Body of pancreas (tissue), 4 donors: ENCODE measurements at regions not wholly inside any gene's neighbourhood (a gene's known extent, or its start where the extent isn't known, plus 50 kb on each side); places are given as distances from the start of the nearest gene placed in this dataset.

ENCODE experiments used
- ATAC-seq: fragments of 150-250 bp; one replicate; pipeline ENCODE4 v1.9.1; 2016
- DNase-seq, 4 donors: peaks; one replicate each; pipeline ENCODE4 v3.0.0-alpha.2; 2019
- H3K27ac ChIP-seq, 4 donors: fragments of 200-600 bp; sonication (generic); 1 replicate in 3 of 4; 2 replicates in 1 of 4; pipeline versions ENCODE4 v1.5.1 to v1.6.1; 2016 to 2019; ENCODE audit warnings: mild to moderate bottlenecking in 1 of 4, mixed read lengths in 1 of 4, moderate library complexity in 1 of 4
- H3K27me3 ChIP-seq, 2 donors: fragments of 200-600 bp; sonication (generic); one replicate each; pipeline ENCODE4 v1.6.0; 2016; ENCODE audit warnings: mild to moderate bottlenecking in 1 of 2
- H3K36me3 ChIP-seq, 2 donors: fragments of 200-600 bp; sonication (generic); replicated peaks in 1 of 2; 2 replicates each; pipeline ENCODE4 v1.5.1; 2016; ENCODE audit warnings: low read depth in 2 of 2; ENCODE audit not compliant: insufficient read depth in 1 of 2
- H3K4me1 ChIP-seq: fragments of 200-600 bp; sonication (generic); one replicate; pipeline ENCODE4 v1.6.0; 2016
- H3K4me3 ChIP-seq, 2 donors: fragments of 200-600 bp; sonication (generic); 1 replicate in 1 of 2; 2 replicates in 1 of 2; pipeline ENCODE4 v1.5.1; 2016 to 2019
- H3K9me3 ChIP-seq, 3 donors: fragments of 200-600 bp; sonication (generic); 1 replicate in 2 of 3; 2 replicates in 1 of 3; pipeline ENCODE4 v1.5.1; 2016
- POLR2A ChIP-seq, 3 donors: fragments of 450-650 bp; IDR thresholded peaks; one replicate each; pipeline ENCODE4 v1.6.1; 2016; ENCODE audit warnings: antibody characterized with exemption in 3 of 3, mild to moderate bottlenecking in 2 of 3
- WGBS, 2 donors: methylation state at CpG; one replicate each; pipeline ENCODE4 v1.1.5; 2017; 5-methylcytosine and 5-hydroxymethylcytosine counted together
- intact Hi-C: fragments of 100-400 bp; cut with DNase I; formaldehyde crosslinking; loops from one replicate; pipeline ENCODE4 v1.15.1; 2023
- TF ChIP-seq, protein P1 (sequence below), 7 experiments: fragments of 450-650 bp in 4 of 7; fragments of 200-600 bp in 3 of 7; sonication (generic) in 3 of 7; IDR thresholded peaks; one replicate each; pipeline ENCODE4 v1.5.1; 2016 to 2019; ENCODE audit warnings: antibody characterized with exemption in 7 of 7

DNA sequence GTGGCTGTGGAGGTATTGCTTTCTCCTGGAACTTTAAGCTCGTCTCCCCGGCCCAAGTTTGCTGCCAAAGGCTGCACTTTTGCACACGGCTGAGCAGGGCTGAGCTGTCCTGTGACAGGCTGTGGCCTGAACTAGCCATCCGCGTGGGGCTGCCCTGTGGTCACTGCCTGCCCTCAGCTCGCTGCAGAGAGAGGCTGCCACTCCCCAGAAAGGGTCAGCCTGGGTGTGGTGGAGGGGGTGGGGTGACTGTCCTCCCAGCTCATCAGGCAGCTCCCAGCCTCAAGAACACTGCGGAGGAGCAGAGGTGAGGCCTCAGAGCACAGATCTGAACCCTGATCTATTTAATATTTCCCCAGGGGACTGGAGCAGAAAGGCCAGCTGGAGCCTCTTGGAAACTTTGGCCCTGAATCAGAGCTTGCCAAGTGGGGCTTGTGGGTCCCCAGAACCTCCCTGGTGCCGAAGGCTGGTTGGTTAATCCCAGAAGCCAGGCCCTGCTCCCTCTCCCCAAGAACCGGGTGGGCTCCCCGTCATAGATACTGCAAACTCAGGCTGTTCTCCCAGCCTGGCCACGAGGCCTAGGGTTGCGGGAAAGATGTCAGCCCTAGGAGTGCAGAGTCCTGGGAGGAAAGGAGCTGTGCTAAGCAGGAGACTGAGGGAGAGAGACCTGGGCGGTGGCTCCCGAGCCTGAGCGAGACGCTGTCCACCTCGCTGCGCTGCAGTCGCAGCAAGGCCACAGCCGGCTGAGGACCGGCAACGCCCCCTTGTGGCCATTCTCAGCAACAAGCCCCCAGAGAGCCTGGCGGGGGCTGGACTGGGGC is 125.1 kb upstream of the IPO9 start:
- intact Hi-C loops: loop anchor here (2.0 kb wide), 1 partner anchor 143 kb away; no protein-coding TSS in a partner anchor
- H3K27me3 ChIP-seq: no peaks in the 10 kb centered on the region
- DNase-seq: peak; percentile 82 to 86 (median 86)
- 25 to 34% methylated on average over 12 to 21 of the region's 23 CpGs for WGBS, 2 donors
- TF ChIP-seq, protein P1, sequence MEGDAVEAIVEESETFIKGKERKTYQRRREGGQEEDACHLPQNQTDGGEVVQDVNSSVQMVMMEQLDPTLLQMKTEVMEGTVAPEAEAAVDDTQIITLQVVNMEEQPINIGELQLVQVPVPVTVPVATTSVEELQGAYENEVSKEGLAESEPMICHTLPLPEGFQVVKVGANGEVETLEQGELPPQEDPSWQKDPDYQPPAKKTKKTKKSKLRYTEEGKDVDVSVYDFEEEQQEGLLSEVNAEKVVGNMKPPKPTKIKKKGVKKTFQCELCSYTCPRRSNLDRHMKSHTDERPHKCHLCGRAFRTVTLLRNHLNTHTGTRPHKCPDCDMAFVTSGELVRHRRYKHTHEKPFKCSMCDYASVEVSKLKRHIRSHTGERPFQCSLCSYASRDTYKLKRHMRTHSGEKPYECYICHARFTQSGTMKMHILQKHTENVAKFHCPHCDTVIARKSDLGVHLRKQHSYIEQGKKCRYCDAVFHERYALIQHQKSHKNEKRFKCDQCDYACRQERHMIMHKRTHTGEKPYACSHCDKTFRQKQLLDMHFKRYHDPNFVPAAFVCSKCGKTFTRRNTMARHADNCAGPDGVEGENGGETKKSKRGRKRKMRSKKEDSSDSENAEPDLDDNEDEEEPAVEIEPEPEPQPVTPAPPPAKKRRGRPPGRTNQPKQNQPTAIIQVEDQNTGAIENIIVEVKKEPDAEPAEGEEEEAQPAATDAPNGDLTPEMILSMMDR (IDR thresholded peaks at IDR 0.05): peak; percentile 89 to 97 (median 95)
- TF ChIP-seq POLR2A (IDR thresholded peaks at IDR 0.05): no peak
- H3K36me3 ChIP-seq: no peaks in the 10 kb centered on the region
- peak overlapping the region in 3 of 4 donors; percentile 4 to 27 (median 15) for H3K27ac ChIP-seq
- peaks cover 13% of the 10 kb centered on the region for H3K4me1 ChIP-seq
- H3K9me3 ChIP-seq: no peaks in the 10 kb centered on the region
- no peak overlapping the region for H3K4me3 ChIP-seq
- peak; percentile 90 for ATAC-seq

DNA sequence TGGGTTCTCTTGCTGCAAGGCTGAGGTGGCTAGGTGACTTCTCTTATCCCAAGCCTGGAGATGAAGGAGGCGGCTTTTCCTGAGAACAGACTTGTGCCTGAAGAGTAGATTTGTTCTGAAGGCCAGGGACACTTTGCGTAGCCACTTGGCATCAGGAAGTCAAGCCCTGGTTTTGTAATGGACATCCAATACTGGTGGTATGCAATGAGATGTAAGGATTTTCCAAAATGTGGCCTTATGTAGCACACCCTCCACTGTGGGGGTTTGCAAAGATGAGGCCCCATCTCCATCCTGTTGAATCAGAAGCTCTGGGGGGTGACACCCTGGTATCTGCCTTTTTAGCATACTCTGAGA is 124.5 kb upstream of the IPO9 start:
- H3K27ac ChIP-seq: no peak overlapping the region
- H3K36me3 ChIP-seq: no peaks in the 10 kb centered on the region
- ATAC-seq (no peak), DNase-seq (no peak)
- H3K4me3 ChIP-seq: no peak overlapping the region
- TF ChIP-seq, protein P1 (IDR thresholded peaks at IDR 0.05): no peak
- TF ChIP-seq POLR2A (IDR thresholded peaks at IDR 0.05): no peak
- H3K27me3 ChIP-seq: no peaks in the 10 kb centered on the region
- peaks cover 13% of the 10 kb centered on the region for H3K4me1 ChIP-seq
- intact Hi-C loops: loop anchor here (2.0 kb wide), 1 partner anchor 144 kb away; no protein-coding TSS in a partner anchor
- WGBS, 2 donors: 38 to 50% methylated on average over 2 of the region's 2 CpGs
- H3K9me3 ChIP-seq: no peaks in the 10 kb centered on the region

DNA sequence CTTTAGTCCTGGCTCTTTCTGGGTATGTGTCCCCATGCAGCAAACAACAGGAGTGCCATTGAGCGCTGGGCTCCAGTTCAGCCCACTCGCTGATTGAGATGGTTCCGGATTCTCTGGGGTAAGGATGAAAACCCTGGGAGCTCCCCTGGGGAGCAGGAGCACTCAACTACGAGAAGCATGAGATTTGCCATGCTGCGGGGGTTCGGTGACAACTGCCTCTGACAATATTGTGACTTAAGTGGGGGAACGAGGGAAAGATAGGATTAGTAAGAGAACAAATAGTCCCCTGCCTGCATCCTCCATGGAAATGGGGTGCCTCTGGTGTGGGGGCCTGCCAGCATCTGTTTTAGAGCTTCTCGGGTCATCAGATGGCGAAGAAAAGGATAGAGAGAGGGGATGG is 123.6 kb upstream of the IPO9 start:
- Histone ChIP-seq H3K4me3 (no peak overlapping the region), H3K9me3 (no peaks in the 10 kb centered on the region), H3K36me3 (no peaks in the 10 kb centered on the region), H3K4me1 (peaks cover 13% of the 10 kb centered on the region), H3K27me3 (no peaks in the 10 kb centered on the region), H3K27ac (no peak overlapping the region)
- ATAC-seq (no peak), DNase-seq (no peak)
- TF ChIP-seq, protein P1 (IDR thresholded peaks at IDR 0.05): no peak
- intact Hi-C loops: loop anchor here (2.0 kb wide), 1 partner anchor 145 kb away; no protein-coding TSS in a partner anchor
- 81 to 82% methylated on average over 9 of the region's 9 CpGs for WGBS, 2 donors

DNA sequence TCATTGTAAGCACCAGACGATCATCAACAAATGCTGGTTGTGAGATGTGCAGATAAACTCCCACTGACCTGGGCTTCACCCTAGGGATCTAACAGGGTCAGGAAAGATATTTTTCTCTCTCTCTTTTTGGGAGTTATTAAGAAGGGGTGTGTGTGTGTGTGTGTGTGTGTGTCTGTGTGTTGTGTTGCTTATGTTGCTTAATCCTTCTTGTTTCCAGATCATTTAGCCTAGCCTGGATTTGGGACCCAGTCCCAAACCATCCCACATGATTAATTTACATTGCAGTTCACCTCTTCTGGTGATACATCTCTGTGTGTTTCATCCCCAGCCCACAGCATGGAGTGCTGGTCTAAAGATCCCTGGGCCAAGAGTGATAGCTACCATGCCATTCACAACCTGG is 122.8 kb upstream of the IPO9 start:
- peaks cover 13% of the 10 kb centered on the region for H3K4me1 ChIP-seq
- TF ChIP-seq POLR2A (IDR thresholded peaks at IDR 0.05): no peak
- TF ChIP-seq, protein P1 (IDR thresholded peaks at IDR 0.05): no peak
- H3K4me3 ChIP-seq: no peak overlapping the region
- intact Hi-C loops: no loop called here
- H3K27ac ChIP-seq: no peak overlapping the region
- no peaks in the 10 kb centered on the region for H3K36me3 ChIP-seq
- ATAC-seq (no peak), DNase-seq (no peak)
- no peaks in the 10 kb centered on the region for H3K27me3 ChIP-seq
- no peaks in the 10 kb centered on the region for H3K9me3 ChIP-seq
- 62 to 63% methylated on average over 1 of the region's 1 CpG for WGBS, 2 donors

DNA sequence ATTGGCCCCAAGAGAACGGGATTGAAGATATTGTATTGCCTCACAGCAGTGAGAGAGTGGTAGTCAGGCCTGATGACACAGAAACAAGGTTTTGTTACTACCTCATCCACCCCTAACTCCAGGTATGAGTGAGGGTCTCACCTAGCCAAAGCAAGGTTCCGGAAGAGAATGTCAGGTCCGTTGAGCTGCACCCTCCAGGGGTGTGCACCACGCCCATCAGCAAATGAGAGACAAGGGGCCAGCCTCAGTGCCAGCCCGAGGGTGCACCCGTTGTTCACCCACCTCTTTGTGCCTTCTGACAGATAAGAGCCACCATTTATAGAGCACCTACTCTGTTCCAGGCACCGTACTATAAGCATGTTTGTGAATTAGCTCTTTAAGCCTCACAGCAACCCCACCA is 121.9 kb upstream of the IPO9 start:
- intact Hi-C loops: no loop called here
- Histone ChIP-seq H3K4me1 (peaks cover 13% of the 10 kb centered on the region), H3K27ac (no peak overlapping the region), H3K9me3 (no peaks in the 10 kb centered on the region), H3K27me3 (no peaks in the 10 kb centered on the region), H3K36me3 (no peaks in the 10 kb centered on the region), H3K4me3 (no peak overlapping the region)
- DNase-seq (no peak), ATAC-seq (no peak)
- TF ChIP-seq POLR2A (IDR thresholded peaks at IDR 0.05): no peak
- TF ChIP-seq, protein P1 (IDR thresholded peaks at IDR 0.05): no peak
- 72 to 77% methylated on average over 7 of the region's 7 CpGs for WGBS, 2 donors
